CD14-positive monocyte (primary cell): ENCODE measurements at regions not wholly inside any gene's neighbourhood (a gene's known extent, or its start where the extent isn't known, plus 50 kb on each side); places are given as distances from the start of the nearest gene placed in this dataset.

Source experiments
- DNase-seq, 3 donors: peaks; one replicate each; pipeline ENCODE4 v3.0.0-alpha.2; 2011 to 2022
- H2AFZ ChIP-seq: 2 replicates; pipeline ENCODE4 v1.6.0; 2012; ENCODE audit warnings: mild to moderate bottlenecking, low read depth, low read length, inconsistent platforms; ENCODE audit not compliant: insufficient read depth, poor library complexity, severe bottlenecking
- H3K27ac ChIP-seq, 2 donors: 1 replicate in 1 of 2; 2 replicates in 1 of 2; pipeline ENCODE4 v1.5.1; 2012 to 2013; ENCODE audit warnings: low read length in 2 of 2, control low read depth in 1 of 2, inconsistent platforms in 1 of 2, low read depth in 1 of 2, mild to moderate bottlenecking in 1 of 2
- H3K27me3 ChIP-seq, 2 donors: one replicate each; pipeline versions ENCODE4 v1.6.0 to v1.6.1; 2011 to 2013; ENCODE audit warnings: low read length in 2 of 2; ENCODE audit not compliant: control insufficient read depth in 2 of 2, insufficient read depth in 2 of 2
- H3K36me3 ChIP-seq, 2 donors: replicated peaks in 1 of 2; 1 replicate in 1 of 2; 2 replicates in 1 of 2; pipeline versions ENCODE4 v1.5.1 to v1.6.1; 2012 to 2013; ENCODE audit warnings: low read length in 2 of 2, control low read depth in 1 of 2, inconsistent platforms in 1 of 2, mild to moderate bottlenecking in 1 of 2; ENCODE audit not compliant: insufficient read depth in 2 of 2, control insufficient read depth in 1 of 2
- H3K4me1 ChIP-seq, 2 donors: 1 replicate in 1 of 2; 2 replicates in 1 of 2; pipeline versions ENCODE4 v1.5.1 to v1.6.1; 2012 to 2013; ENCODE audit warnings: low read length in 2 of 2, control low read depth in 1 of 2, inconsistent platforms in 1 of 2, mild to moderate bottlenecking in 1 of 2, moderate library complexity in 1 of 2; ENCODE audit not compliant: insufficient read depth in 2 of 2, control insufficient read depth in 1 of 2
- H3K4me2 ChIP-seq: replicated peaks from 2 replicates; pipeline ENCODE3; 2012; ENCODE audit warnings: low read length, moderate library complexity, mild to moderate bottlenecking; ENCODE audit not compliant: poor library complexity, severe bottlenecking; ENCODE audit errors: extremely low read depth
- H3K4me3 ChIP-seq, 3 experiments: fragments of 200-600 bp in 1 of 3; sonication (generic) in 1 of 3; replicated peaks in 1 of 3; 1 replicate in 2 of 3; 2 replicates in 1 of 3; pipeline ENCODE4 v1.5.1; 2011 to 2013; ENCODE audit warnings: low read length in 3 of 3, mild to moderate bottlenecking in 3 of 3, control low read depth in 2 of 3, low read depth in 2 of 3, inconsistent platforms in 1 of 3, moderate library complexity in 1 of 3
- H3K79me2 ChIP-seq: 2 replicates; pipeline ENCODE4 v1.6.0; 2012; ENCODE audit warnings: mild to moderate bottlenecking, control low read depth, inconsistent platforms, low read length, moderate library complexity; ENCODE audit not compliant: insufficient read depth
- H3K9ac ChIP-seq: 2 replicates; pipeline ENCODE4 v1.6.0; 2017; ENCODE audit warnings: low read length, mild to moderate bottlenecking; ENCODE audit not compliant: insufficient read depth, poor library complexity, severe bottlenecking
- H3K9me3 ChIP-seq, 2 donors: replicated peaks in 1 of 2; 1 replicate in 1 of 2; 2 replicates in 1 of 2; pipeline versions ENCODE4 v1.5.1 to v1.6.1; 2012 to 2013; ENCODE audit warnings: low read length in 2 of 2, control low read depth in 1 of 2; ENCODE audit not compliant: control insufficient read depth in 1 of 2, insufficient read depth in 1 of 2
- H4K20me1 ChIP-seq: 2 replicates; pipeline ENCODE4 v1.6.0; 2012; ENCODE audit warnings: mild to moderate bottlenecking, low read length, control low read depth, moderate library complexity; ENCODE audit not compliant: insufficient read depth
- H3K27ac Mint-ChIP-seq, 7 donors: one replicate each; pipeline ENCODE4 v1.8.0; 2020; ENCODE audit warnings: mild to moderate bottlenecking in 7 of 7, mixed read lengths in 7 of 7, moderate library complexity in 6 of 7, inconsistent platforms in 2 of 7
- H3K27me3 Mint-ChIP-seq, 3 donors: one replicate each; pipeline ENCODE4 v1.8.0; 2021 to 2022; ENCODE audit warnings: low read depth in 3 of 3, mild to moderate bottlenecking in 3 of 3, mixed read lengths in 3 of 3, moderate library complexity in 3 of 3, inconsistent platforms in 1 of 3
- H3K36me3 Mint-ChIP-seq, 2 donors: one replicate each; pipeline ENCODE4 v1.8.0; 2020; ENCODE audit warnings: mixed read lengths in 2 of 2, inconsistent platforms in 1 of 2, mild to moderate bottlenecking in 1 of 2
- H3K4me1 Mint-ChIP-seq: one replicate; pipeline ENCODE4 v1.8.0; 2020; ENCODE audit warnings: mild to moderate bottlenecking, mixed read lengths
- H3K4me3 Mint-ChIP-seq, 2 donors: one replicate each; pipeline ENCODE4 v1.8.0; 2020; ENCODE audit warnings: mild to moderate bottlenecking in 2 of 2, mixed read lengths in 2 of 2, moderate library complexity in 1 of 2
- H3K9me3 Mint-ChIP-seq, 7 donors: one replicate each; pipeline ENCODE4 v1.8.0; 2020 to 2022; ENCODE audit warnings: mixed read lengths in 7 of 7, mild to moderate bottlenecking in 6 of 7, moderate library complexity in 6 of 7, inconsistent platforms in 2 of 7
- CTCF ChIP-seq: fragments of 200-600 bp; IDR thresholded peaks from one replicate; pipeline ENCODE4 v1.8.0; 2022; ENCODE audit warnings: antibody characterized with exemption, mild to moderate bottlenecking
- WGBS: methylation state at CpG from one replicate; pipeline ENCODE4 v1.1.5; 2013; ENCODE audit warnings: missing lambda C conversion rate; ENCODE audit not compliant: insufficient coverage; 5-methylcytosine and 5-hydroxymethylcytosine counted together
- intact Hi-C, 2 donors: fragments of 100-400 bp; cut with micrococcal nuclease; formaldehyde crosslinking; loops; one replicate each; pipeline versions ENCODE4 v1.15.0 to v1.15.1; 2023

- no peaks in the 10 kb centered on the region for H3K4me1 Mint-ChIP-seq
- WGBS = 100% methylated on average over 2 of the region's 2 CpGs
Observed at GRCh38 chr14:27040552-27040951, 442.7 kb upstream of the NOVA1 start.

GRCh38 chr14:27049701-27050100 is 451.9 kb upstream of the NOVA1 start:
- H3K4me3 Mint-ChIP-seq = no peak overlapping the region
- intact Hi-C loops = no loop called here
- no peaks in the 10 kb centered on the region for H3K79me2 ChIP-seq
- H3K27ac ChIP-seq = no peak overlapping the region
- H3K27me3 ChIP-seq = no peaks in the 10 kb centered on the region
- no peaks in the 10 kb centered on the region for H4K20me1 ChIP-seq
- DNase-seq = no peak
- H3K4me2 ChIP-seq = no peak overlapping the region
- H3K36me3 Mint-ChIP-seq = no peaks in the 10 kb centered on the region
- H3K27ac Mint-ChIP-seq = no peak overlapping the region
- H2AFZ ChIP-seq = no peak overlapping the region
- no peaks in the 10 kb centered on the region for H3K27me3 Mint-ChIP-seq
- no peak for TF ChIP-seq CTCF
- no peaks in the 10 kb centered on the region for H3K9me3 ChIP-seq
- 88% methylated on average over 3 of the region's 3 CpGs for WGBS
- H3K4me3 ChIP-seq = no peak overlapping the region
- H3K36me3 ChIP-seq = no peaks in the 10 kb centered on the region
- peaks cover 0 to 7% (median 0%) of the 10 kb centered on the region in 7 donors for H3K9me3 Mint-ChIP-seq
- H3K9ac ChIP-seq = no peak overlapping the region
- H3K4me1 Mint-ChIP-seq = no peaks in the 10 kb centered on the region
- H3K4me1 ChIP-seq = no peaks in the 10 kb centered on the region

More at GRCh38 chr14:27040552-27040951, 442.7 kb upstream of the NOVA1 start:
- H3K4me1 ChIP-seq = no peaks in the 10 kb centered on the region
- H3K9me3 ChIP-seq = no peaks in the 10 kb centered on the region
- Mint-ChIP-seq H3K36me3 (no peaks in the 10 kb centered on the region), H3K4me3 (no peak overlapping the region), H3K9me3 (peaks cover 0 to 2% (median 2%) of the 10 kb centered on the region in 7 donors), H3K27ac (no peak overlapping the region), H3K27me3 (no peaks in the 10 kb centered on the region)
- no peaks in the 10 kb centered on the region for H4K20me1 ChIP-seq
- H3K4me3 ChIP-seq = no peak overlapping the region
- H3K4me2 ChIP-seq = no peak overlapping the region
- H3K27me3 ChIP-seq = no peaks in the 10 kb centered on the region
- DNase-seq = no peak
- no peak overlapping the region for H3K27ac ChIP-seq
- TF ChIP-seq CTCF = no peak
- H3K36me3 ChIP-seq = no peaks in the 10 kb centered on the region
- no peak overlapping the region for H2AFZ ChIP-seq
- H3K79me2 ChIP-seq = no peaks in the 10 kb centered on the region
- H3K9ac ChIP-seq = no peak overlapping the region
- intact Hi-C loops = no loop called here
